NT2/D1 (cell line): ENCODE measurements at regions not wholly inside any gene's neighbourhood (a gene's known extent, or its start where the extent isn't known, plus 50 kb on each side); places are given as distances from the start of the nearest gene placed in this dataset.

Source experiments
- SUZ12 ChIP-seq: IDR thresholded peaks from 2 replicates; pipeline ENCODE4 v1.6.1; 2011; ENCODE audit not compliant: insufficient read length, insufficient read depth; ENCODE audit errors: extremely low read depth
- YY1 ChIP-seq: IDR thresholded peaks from 2 replicates; pipeline ENCODE4 v1.6.1; 2011; ENCODE audit not compliant: insufficient read length, insufficient read depth

- TF ChIP-seq SUZ12 (no peak), YY1 (no peak)
Measured at GRCh38 chr1:208329300-208329699, 85.1 kb upstream of the PLXNA2 start.
